ENCODE measurements at regions not wholly inside any gene's neighbourhood (a gene's known extent, or its start where the extent isn't known, plus 50 kb on each side); places are given as distances from the start of the nearest gene placed in this dataset.

GRCh38 chr2:195370167-195370943 lies 286.7 kb upstream of the SLC39A10 start (continued):
- TF ChIP-seq ZNF720 (CRISPR knock-in tag; IDR thresholded peaks at IDR 0.05), result no peak
- TF ChIP-seq, protein P1, sequence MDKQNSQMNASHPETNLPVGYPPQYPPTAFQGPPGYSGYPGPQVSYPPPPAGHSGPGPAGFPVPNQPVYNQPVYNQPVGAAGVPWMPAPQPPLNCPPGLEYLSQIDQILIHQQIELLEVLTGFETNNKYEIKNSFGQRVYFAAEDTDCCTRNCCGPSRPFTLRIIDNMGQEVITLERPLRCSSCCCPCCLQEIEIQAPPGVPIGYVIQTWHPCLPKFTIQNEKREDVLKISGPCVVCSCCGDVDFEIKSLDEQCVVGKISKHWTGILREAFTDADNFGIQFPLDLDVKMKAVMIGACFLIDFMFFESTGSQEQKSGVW (CRISPR knock-in tag; IDR thresholded peaks at IDR 0.05; ENCODE audit: borderline replicate concordance), result no peak

GRCh38 chr2:195369218-195369587 lies 287.8 kb upstream of the SLC39A10 start:
- ChIA-PET CTCF (ENCODE audit: low intra/inter-chr PET ratio, low total read pairs) (no interaction called here), POLR2A (no interaction called here)
- H3K9me3 ChIP-seq (ENCODE audit: low read length), result peaks cover 16% of the 10 kb centered on the region
- no peaks in the 10 kb centered on the region for H3K27me3 ChIP-seq (ENCODE audit: control insufficient read depth in 1 of 2, insufficient read depth in 2 of 2, low read length in 2 of 2)
- no peak for DNase-seq (ENCODE audit: low spot score)
- no peaks in the 10 kb centered on the region for H3K79me2 ChIP-seq (ENCODE audit: insufficient read depth, low read length)
- in situ Hi-C loops (cut with HindIII; ENCODE audit: extremely low pct_ligation_motif_present, low pct_unique_long_range_greater_than_20kb), result no loop called here
- no peak for ATAC-seq
- no peak overlapping the region for H3K4me3 ChIP-seq (replicated peaks in 1 of 3; ENCODE audit: insufficient read depth in 1 of 3, low read depth in 2 of 3, low read length in 3 of 3)
- BruUV-seq (replicated peaks), result no TSS peak
- no peak for TF ChIP-seq RBM39 (IDR thresholded peaks at IDR 0.05; ENCODE audit: low read depth, low read length, poor library complexity, severe bottlenecking)
- no peak for TF ChIP-seq KDM4B (CRISPR knock-in tag; IDR thresholded peaks at IDR 0.05)
- TF ChIP-seq FLYWCH1 (CRISPR knock-in tag; IDR thresholded peaks at IDR 0.05), result no peak
- no peak for TF ChIP-seq ZFP1 (CRISPR knock-in tag; IDR thresholded peaks at IDR 0.05)
- no peak overlapping the region for H3K4me2 ChIP-seq (ENCODE audit: low read depth, low read length)
- no peaks in the 10 kb centered on the region for H3K4me1 ChIP-seq (ENCODE audit: insufficient read depth, low read length)
- H3K27ac ChIP-seq (ENCODE audit: extremely low read length, insufficient read depth, low read length), result no peak overlapping the region
- H3K9ac ChIP-seq (ENCODE audit: insufficient read depth, low read depth, low read length), result no peak overlapping the region
- no peak for FAIRE-seq
- no peak overlapping the region for H2AFZ ChIP-seq (ENCODE audit: low read length)
- H4K20me1 ChIP-seq (ENCODE audit: insufficient read depth, low read length), result no peaks in the 10 kb centered on the region
- 5% methylated on average over 1 of the region's 1 CpG for WGBS (ENCODE audit: low lambda C conversion rate)
- intact Hi-C loops (cut with micrococcal nuclease; ENCODE audit: unreplicated experiment), result no loop called here
- H3K36me3 ChIP-seq (replicated peaks in 1 of 2; ENCODE audit: control insufficient read depth in 1 of 2, insufficient read depth in 2 of 2, low read length in 2 of 2), result no peaks in the 10 kb centered on the region
